ENCODE measurements at regions not wholly inside any gene's neighbourhood (a gene's known extent, or its start where the extent isn't known, plus 50 kb on each side); places are given as distances from the start of the nearest gene placed in this dataset.

- H3K4me1 ChIP-seq, result no peaks in the 10 kb centered on the region
Measured at GRCh38 chr2:239873656-239874635, 151.2 kb downstream of the NDUFA10 start.

GRCh38 chr2:239871481-239872435 lies 153.4 kb downstream of the NDUFA10 start:
- H3K27me3 ChIP-seq, result no peaks in the 10 kb centered on the region
- no peaks in the 10 kb centered on the region for H3K4me1 ChIP-seq
- intact Hi-C loops (cut with DNase I; ENCODE audit: low total_unique reads), result no loop called here
- TF ChIP-seq POLR2AphosphoS5 (IDR thresholded peaks at IDR 0.05), result no peak
- TF ChIP-seq, protein P1, sequence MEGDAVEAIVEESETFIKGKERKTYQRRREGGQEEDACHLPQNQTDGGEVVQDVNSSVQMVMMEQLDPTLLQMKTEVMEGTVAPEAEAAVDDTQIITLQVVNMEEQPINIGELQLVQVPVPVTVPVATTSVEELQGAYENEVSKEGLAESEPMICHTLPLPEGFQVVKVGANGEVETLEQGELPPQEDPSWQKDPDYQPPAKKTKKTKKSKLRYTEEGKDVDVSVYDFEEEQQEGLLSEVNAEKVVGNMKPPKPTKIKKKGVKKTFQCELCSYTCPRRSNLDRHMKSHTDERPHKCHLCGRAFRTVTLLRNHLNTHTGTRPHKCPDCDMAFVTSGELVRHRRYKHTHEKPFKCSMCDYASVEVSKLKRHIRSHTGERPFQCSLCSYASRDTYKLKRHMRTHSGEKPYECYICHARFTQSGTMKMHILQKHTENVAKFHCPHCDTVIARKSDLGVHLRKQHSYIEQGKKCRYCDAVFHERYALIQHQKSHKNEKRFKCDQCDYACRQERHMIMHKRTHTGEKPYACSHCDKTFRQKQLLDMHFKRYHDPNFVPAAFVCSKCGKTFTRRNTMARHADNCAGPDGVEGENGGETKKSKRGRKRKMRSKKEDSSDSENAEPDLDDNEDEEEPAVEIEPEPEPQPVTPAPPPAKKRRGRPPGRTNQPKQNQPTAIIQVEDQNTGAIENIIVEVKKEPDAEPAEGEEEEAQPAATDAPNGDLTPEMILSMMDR (IDR thresholded peaks at IDR 0.05), result no peak
- no peak for TF ChIP-seq EP300 (IDR thresholded peaks at IDR 0.05; ENCODE audit: low read depth)
- TF ChIP-seq POLR2A (IDR thresholded peaks at IDR 0.05), result no peak
- WGBS, 2 donors (ENCODE audit: low coverage in 1 of 2), result 72 to 79% methylated on average over 8 to 15 of the region's 15 CpGs
- DNase-seq, result no peak
- no peak overlapping the region for H3K4me3 ChIP-seq
- H3K9me3 ChIP-seq, result no peaks in the 10 kb centered on the region
- H3K27ac ChIP-seq, result no peak overlapping the region
- no peaks in the 10 kb centered on the region for H3K36me3 ChIP-seq
- in situ Hi-C loops (cut with MboI; ENCODE audit: low pct_ligation_motif_present in 1 of 4, low pct_unique_long_range_greater_than_20kb in 1 of 4, low sequenced_read_pairs in 3 of 4), result no loop called here

More at GRCh38 chr2:239873656-239874635, 151.2 kb downstream of the NDUFA10 start:
- Histone ChIP-seq H3K27me3 (no peaks in the 10 kb centered on the region), H3K4me3 (no peak overlapping the region), H3K36me3 (no peaks in the 10 kb centered on the region), H3K9me3 (no peaks in the 10 kb centered on the region), H3K27ac (no peak overlapping the region)
- TF ChIP-seq, protein P1 (IDR thresholded peaks at IDR 0.05), result no peak
- TF ChIP-seq POLR2AphosphoS5 (IDR thresholded peaks at IDR 0.05) (no peak), EP300 (IDR thresholded peaks at IDR 0.05; ENCODE audit: low read depth) (no peak), POLR2A (IDR thresholded peaks at IDR 0.05) (no peak)
- intact Hi-C loops (cut with DNase I; ENCODE audit: low total_unique reads), result no loop called here
- in situ Hi-C loops (cut with MboI; ENCODE audit: low pct_ligation_motif_present in 1 of 4, low pct_unique_long_range_greater_than_20kb in 1 of 4, low sequenced_read_pairs in 3 of 4), result no loop called here
- DNase-seq, result no peak
- 67 to 72% methylated on average over 8 to 28 of the region's 28 CpGs for WGBS, 2 donors (ENCODE audit: low coverage in 1 of 2)

DNA sequence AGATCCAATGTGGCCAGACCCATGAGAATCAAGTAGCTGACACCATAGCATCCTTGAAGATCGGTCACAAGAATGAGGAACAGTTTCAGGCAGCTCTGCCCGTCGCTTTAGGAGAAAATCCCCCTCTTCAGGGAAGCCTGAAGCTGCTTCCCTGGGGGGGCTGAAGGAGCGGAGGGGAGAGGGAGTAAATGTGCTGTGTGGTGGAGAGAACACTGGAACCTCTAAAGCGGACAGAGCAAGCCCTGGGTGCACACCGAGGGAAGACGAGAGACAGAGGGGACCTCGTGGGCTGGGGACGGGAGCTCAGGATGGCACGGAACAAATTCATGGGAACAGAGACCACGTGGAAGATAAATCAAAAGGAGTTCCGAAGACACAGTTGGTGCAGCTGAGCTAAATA lies 154.3 kb downstream of the NDUFA10 start:
- no peak for DNase-seq
- intact Hi-C loops (cut with DNase I; ENCODE audit: low total_unique reads) (no loop called here), in situ Hi-C loops (cut with MboI; ENCODE audit: low pct_ligation_motif_present in 1 of 4, low pct_unique_long_range_greater_than_20kb in 1 of 4, low sequenced_read_pairs in 3 of 4) (no loop called here)
- H3K36me3 ChIP-seq, result no peaks in the 10 kb centered on the region
- 74 to 84% methylated on average over 8 to 12 of the region's 12 CpGs for WGBS, 2 donors (ENCODE audit: low coverage in 1 of 2)
- no peaks in the 10 kb centered on the region for H3K4me1 ChIP-seq
- H3K27ac ChIP-seq, result no peak overlapping the region
- no peak overlapping the region for H3K4me3 ChIP-seq
- H3K27me3 ChIP-seq, result no peaks in the 10 kb centered on the region
- no peaks in the 10 kb centered on the region for H3K9me3 ChIP-seq
- TF ChIP-seq POLR2A (IDR thresholded peaks at IDR 0.05), result no peak
- no peak for TF ChIP-seq POLR2AphosphoS5 (IDR thresholded peaks at IDR 0.05)
- TF ChIP-seq, protein P1 (IDR thresholded peaks at IDR 0.05), result no peak
- no peak for TF ChIP-seq EP300 (IDR thresholded peaks at IDR 0.05; ENCODE audit: low read depth)

DNA sequence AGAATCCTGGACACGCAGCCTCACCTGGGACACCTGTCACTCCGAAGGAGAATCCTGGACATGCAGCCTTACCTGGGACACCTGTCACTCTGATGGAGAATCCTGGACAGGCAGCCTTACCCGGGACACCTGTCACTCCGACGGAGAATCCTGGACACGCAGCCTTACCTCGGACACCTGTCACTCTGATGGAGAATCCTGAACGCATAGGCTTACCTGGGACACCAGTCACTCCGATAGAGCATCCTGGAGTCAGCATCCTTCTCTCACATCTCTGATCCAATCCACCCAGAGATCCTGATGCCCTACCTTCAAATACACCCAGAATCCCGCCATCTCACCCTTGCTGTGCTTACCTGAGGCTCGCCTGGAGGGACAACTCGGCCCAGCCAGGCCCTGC lies 154.9 kb downstream of the NDUFA10 start:
- in situ Hi-C loops (cut with MboI; ENCODE audit: low pct_ligation_motif_present in 1 of 4, low pct_unique_long_range_greater_than_20kb in 1 of 4, low sequenced_read_pairs in 3 of 4), result no loop called here
- H3K36me3 ChIP-seq, result no peaks in the 10 kb centered on the region
- H3K27me3 ChIP-seq, result no peaks in the 10 kb centered on the region
- no peak overlapping the region for H3K27ac ChIP-seq
- no peaks in the 10 kb centered on the region for H3K9me3 ChIP-seq
- DNase-seq, result no peak
- 87% methylated on average over 12 of the region's 12 CpGs; no CpG with 5 or more reads in 1 of the 2 donors for WGBS, 2 donors (ENCODE audit: low coverage in 1 of 2)
- intact Hi-C loops (cut with DNase I; ENCODE audit: low total_unique reads), result no loop called here
- H3K4me3 ChIP-seq, result no peak overlapping the region
- H3K4me1 ChIP-seq, result no peaks in the 10 kb centered on the region
- no peak for TF ChIP-seq POLR2A (IDR thresholded peaks at IDR 0.05)
- TF ChIP-seq, protein P1 (IDR thresholded peaks at IDR 0.05), result no peak
- TF ChIP-seq POLR2AphosphoS5 (IDR thresholded peaks at IDR 0.05), result no peak
- TF ChIP-seq EP300 (IDR thresholded peaks at IDR 0.05; ENCODE audit: low read depth), result no peak
